HG02885 (cell line): ENCODE measurements at regions not wholly inside any gene's neighbourhood (a gene's known extent, or its start where the extent isn't known, plus 50 kb on each side); places are given as distances from the start of the nearest gene placed in this dataset.

ENCODE experiments used
- ATAC-seq: cut with Tn5 transposase; IDR thresholded peaks from one replicate; pipeline ENCODE4 v1.9.1; 2021; ENCODE audit warnings: mild to moderate bottlenecking; ENCODE audit not compliant: unreplicated experiment, poor library complexity

- ATAC-seq, result no peak
Observed at GRCh38 chr5:124869426-124870033, 123.1 kb upstream of the ZNF608 start.

DNA sequence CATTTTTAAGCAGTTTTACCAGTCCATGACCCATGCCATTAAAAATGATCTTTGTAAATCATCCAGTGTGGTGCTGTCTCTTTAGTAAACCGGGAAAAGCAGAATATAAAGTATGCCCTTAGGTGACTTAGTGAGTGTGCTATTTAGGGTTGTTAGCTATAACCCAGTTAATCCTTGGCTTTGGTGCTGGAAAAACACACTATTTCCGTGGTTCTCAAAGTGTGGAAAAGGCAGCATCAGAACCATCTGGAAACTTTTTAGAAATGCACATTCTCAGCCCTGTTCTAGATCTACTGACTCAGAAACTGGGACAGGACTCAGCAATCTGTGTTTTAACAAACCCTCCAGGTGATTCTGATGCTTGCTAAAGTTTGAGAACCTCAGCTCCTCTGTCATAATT lies 123.6 kb upstream of the ZNF608 start:
- no peak for ATAC-seq

DNA sequence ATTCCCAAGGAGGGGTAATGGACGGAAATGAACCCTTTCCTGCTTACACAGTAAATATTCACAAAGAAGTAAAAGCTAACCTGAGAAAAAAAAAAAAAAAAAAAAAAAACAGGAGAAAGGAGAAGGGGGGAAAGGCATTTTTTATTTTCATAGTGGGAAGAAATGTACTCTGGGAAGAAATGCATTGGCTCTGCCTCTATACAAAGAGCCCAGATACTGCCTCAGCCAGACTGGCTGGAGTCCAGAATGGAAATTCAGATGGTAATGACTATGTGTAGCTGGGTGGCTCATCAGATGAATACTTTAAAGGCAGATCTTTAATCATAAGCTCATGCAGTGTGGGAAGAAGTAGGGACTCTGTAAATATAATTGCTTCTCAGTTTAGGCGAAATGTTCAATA lies 124.9 kb upstream of the ZNF608 start:
- ATAC-seq, result no peak

GRCh38 chr5:124872086-124872485 lies 125.6 kb upstream of the ZNF608 start:
- no peak for ATAC-seq

DNA sequence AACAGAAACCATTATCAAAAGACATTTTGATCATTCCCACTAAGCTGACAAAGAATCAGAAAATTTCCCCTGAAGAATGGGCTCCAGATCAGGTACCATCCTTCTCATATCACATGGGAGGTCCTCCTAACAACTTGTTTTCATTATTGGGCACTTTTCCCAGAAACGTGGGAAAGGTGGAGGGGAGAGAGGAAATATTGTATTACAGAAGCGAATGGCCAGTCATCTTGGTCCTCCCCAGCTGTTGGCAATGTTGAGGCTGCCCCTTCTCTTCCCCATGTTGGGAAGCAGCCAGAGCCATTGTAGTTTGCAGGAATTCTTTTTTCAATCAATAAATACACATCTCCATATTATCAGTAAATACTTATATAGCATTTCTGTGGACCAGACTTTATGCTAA lies 126.2 kb upstream of the ZNF608 start:
- no peak for ATAC-seq

GRCh38 chr5:124873188-124873587 lies 126.7 kb upstream of the ZNF608 start:
- ATAC-seq, result no peak

- ATAC-seq, result no peak
Observed at GRCh38 chr5:124873713-124874112, 127.3 kb upstream of the ZNF608 start.

DNA sequence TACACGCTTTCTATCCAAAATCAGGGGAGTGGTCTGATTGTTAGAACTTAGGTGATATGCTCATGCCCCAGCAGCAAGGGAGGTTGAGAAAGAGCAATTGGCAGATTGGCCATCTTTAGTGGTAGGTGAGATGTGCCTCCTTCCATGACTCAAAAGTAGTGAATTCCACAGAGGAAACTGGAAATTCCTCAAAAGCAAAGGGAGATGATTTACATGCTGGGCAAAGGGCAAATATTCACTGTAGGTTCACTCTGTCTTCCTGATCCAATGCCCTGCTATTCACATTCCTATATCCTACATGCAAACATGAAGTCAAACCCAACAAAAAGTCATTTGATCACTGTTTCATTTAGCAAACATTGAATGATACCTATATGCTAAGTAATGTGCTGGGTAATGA lies 130.1 kb upstream of the ZNF608 start:
- no peak for ATAC-seq

DNA sequence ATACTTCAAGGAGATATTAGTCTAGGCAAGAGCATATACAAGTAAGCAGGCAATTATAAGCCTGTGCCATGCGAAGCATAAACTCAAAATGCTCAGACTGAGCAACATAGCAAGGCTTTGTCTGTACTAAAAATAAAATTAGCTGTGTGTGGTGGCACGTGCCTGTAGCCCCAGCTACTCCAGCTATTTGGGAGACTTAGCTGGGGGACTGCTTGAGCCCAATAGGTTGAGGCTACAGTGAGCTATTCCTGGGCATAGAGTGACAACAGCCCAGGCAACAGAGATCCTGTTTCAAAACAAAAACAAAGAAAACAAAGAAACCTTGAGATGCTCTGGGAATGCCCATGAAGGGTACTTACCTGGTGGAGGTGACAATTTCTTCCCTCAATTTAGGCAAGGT lies 130.5 kb upstream of the ZNF608 start:
- ATAC-seq, result no peak

- ATAC-seq, result no peak
Observed at GRCh38 chr5:124877501-124878146, 131.2 kb upstream of the ZNF608 start.

DNA sequence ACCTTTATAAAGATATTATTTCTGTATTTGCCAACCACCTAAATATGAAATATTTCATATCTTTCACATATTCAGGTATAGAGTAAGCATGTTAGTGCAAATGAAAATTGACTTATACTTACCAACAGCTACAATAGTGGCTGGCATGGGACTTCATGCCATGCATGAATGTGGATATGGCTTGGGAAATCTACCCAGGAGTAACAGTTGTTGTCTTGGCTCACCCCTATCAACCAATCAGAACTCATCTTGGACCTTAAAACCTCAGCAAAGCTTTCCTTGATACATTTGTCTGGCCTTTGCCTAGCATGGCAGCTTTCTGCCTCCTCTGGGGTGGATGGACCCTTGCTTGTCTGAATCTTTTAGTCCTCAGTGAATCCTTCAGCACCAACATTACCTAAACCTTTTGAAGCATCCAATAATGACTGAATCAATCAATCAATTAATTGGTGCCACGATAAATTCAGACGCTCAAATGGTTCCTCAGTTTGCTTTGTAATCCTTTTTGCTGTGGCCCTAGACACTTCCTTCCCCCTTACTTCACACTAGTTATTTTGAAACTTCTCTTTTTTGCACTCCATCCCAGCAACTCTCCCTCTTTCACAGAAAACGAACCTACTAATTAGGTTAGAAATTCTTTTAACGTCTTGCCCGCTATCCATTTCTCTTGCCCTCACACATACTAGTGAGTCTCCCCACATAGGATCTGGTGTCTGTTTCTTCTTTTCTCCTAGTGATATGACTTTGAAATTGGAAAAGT lies 132.3 kb upstream of the ZNF608 start:
- ATAC-seq, result no peak

DNA sequence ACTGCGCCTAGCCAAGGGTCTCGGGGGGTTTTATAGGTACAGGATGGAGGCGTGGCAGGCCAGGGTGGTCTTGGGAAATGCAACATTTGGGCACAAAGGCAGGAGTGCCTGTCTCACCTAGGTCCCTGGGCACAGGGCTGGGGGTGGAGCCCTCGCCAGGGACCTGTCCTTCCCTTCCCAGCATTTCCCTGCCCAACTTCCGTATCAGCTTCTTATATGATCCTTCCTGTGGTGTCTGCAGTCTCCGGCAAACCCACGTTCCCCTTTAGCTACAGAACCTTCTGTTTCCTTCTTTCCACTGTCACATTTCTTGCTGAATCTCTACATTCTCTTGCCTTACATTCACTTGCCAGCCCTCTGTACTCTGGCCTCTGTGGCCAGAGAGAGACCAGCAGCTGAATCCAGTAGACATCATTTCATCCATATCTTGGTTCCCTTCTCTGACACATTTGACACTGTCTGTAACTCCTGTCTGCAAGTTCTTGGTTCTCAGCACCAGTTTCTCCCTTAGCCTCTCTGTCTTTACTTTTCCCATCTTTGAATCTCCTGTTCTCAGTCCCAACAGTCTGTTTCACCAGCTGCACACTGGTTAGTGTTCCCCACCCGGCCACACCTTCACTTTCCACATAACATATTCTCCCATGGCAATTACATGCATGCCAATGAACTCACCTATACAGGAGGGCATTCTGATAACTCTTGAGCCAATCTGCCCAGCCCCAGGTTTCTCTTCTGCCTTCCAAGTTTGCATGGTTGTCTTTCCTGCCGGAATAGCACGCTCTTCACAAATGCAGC lies 134.7 kb upstream of the ZNF608 start:
- no peak for ATAC-seq

DNA sequence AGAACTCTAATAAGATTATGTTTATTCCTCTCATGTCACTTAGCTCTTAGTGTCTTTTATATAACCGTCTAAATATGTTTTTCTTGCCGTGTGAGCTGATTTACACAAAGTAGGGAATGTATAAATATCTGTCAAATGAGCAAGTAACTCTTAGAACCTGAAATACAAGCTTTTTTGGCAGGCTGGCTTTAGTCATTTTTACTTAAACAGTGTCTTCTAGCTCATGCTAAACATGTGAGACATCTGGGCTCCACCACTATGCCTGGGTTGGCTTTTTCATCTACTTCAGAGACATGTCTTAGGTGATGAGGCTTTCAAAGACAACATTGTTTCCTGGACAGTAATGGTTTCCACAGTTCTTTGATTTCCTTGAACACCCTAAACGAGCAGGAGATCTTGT lies 137.2 kb upstream of the ZNF608 start:
- no peak for ATAC-seq

DNA sequence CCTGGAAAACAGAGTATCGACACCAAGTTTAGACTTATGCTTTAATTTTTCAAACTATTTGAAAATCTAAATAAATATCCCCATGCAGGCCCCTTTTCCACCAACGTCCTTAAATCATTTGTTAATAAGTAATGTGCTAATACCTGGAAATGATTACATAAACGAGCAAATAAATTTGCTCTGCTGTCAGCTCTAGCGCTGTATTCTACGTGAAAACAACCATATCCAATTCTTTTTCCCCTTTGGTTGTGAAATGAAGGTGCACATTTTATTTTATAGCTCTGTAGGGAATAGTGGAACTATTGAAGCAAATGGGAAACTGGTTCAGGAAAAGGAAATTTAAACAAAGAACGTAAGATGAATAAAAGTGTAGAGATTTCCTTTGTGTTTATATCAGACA lies 137.7 kb upstream of the ZNF608 start:
- ATAC-seq, result no peak

GRCh38 chr5:124885490-124885889 lies 139.1 kb upstream of the ZNF608 start:
- ATAC-seq, result no peak

DNA sequence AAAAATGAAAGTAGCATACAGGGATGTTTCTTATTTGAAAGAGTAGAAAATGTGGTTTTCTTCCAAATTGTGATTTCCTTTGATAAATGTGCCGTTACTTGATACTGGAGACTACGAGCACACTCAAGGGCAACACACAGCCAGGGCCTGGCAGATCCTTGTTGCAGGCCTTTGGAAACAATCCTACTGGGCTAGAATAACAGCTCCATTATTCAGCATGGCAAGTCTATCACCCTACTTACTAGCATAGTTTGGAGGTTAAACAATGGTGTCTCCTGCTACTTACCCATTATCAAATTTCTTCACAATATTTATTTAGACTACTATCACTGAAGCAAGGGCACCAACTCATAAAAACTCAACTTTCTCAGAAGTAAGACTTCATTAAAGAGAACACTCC lies 140.8 kb upstream of the ZNF608 start:
- ATAC-seq, result no peak

- ATAC-seq, result no peak
Observed at GRCh38 chr5:124888050-124888506, 141.6 kb upstream of the ZNF608 start.

DNA sequence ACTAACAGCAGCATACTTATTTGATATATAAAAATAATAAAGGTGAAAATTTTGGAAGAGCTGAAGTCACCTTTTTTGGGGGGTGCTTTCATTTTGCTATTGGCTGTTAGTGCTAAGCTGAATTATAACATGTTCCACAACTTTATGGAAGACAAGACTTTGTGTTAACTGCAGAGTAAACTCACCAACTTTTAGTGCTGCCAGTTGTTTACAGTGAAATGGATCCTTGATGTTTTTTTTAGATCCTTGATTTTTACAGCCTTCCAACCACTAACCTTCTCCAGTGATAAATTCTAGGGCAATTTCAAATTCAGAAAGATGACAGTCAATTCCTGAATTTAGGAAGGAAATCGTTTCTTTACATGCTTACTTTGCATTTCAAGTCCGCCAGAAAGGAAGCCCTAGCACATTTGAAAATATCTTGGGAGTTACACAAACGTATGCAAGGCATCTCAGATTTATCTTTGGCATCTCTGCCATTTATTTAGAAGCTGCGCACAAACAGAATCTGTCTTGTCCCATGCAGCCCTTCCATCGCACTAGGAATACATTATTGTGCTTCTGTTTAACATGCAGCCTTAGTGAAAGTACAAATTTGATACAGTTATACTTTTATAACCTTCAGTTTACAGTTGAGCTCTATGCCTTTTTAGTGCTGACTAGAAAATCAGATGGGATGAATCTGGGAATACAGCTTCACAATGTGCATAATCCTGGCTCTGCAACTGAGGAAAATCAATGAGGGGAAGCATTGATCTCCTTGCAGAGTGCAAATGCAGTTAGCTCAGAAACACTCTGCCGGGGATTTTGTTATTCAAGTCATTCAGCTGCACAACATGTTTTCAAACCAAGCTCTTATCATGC lies 142.4 kb upstream of the ZNF608 start:
- ATAC-seq, result no peak

GRCh38 chr5:124889486-124889825 lies 143.0 kb upstream of the ZNF608 start:
- ATAC-seq, result no peak

DNA sequence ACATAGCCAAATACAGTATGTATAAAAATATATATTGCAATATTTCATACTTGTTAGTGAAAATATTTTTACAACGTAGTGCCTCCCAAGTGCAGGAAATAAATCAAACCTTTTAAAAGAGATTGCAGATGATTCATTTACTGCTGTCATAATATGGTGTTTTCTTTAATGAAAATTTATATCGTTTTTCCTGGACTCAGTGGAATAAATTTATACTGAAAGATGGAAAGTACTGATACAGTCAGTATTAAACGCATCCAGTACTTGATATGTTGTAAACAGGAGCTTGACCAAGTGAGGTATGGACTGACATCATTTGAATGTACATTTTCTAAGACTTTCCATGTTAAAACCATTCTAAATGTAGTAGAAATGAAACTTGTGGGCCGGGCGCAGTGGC lies 143.4 kb upstream of the ZNF608 start:
- ATAC-seq, result no peak
